NCI-H1092 (cell line): ENCODE measurements at regions not wholly inside any gene's neighbourhood (a gene's known extent, or its start where the extent isn't known, plus 50 kb on each side); places are given as distances from the start of the nearest gene placed in this dataset.
"Not testable (repeated sequence)": the region's sequence is repeated elsewhere in the genome, so short reads cannot be mapped to it uniquely, and the experiment has no call there.

Experiments used
- DNase-seq: peaks from one replicate; lab custom pipeline; 2025; lab: John Stamatoyannopoulos, UW

DNA sequence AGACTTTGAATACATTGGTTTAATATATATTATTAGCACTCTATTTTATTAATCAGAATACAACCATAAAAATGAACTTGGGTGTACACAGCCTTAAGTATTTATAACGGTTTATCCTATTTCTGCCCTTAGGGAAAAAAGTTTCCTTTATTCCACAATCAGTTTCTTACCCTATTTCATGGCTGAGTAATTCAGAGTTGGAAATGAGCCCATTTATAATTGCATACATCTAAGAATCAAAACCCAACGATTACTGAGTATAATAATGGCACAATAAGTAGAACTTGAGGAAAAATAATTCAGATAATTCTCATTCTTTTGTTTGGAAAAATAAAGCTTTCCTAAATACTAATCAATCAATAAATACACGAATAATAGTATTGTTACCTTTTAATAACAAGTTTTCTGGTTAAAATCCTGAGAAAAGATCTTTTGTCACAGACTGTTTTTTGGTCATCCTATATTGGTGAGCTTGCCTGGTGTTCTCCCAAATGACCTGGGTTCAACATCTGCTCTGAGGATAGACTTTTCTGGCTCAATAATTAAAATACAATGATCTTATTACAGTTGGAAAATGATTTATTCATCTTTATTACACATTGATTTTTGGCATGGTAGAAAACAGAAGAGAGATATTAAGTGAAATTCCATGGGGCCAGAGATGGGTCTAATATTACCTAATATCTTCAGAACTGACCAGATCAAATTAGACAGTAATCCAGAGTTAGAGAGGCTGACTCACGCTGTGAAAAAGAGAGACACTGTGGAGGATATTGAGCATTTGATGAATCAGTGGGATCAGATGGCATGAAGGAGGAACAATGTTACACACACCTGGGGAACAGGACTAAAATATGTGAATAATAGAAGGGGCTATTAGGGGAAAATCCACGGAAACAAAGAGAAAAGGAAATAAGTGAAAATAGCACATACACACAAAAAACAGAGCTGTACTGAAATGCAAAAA, 162.1 kb upstream of the TBX18 start:
- no peak for DNase-seq

- DNase-seq: peak; percentile 7
Observed at GRCh38 chr6:84921891-84922290, 157.5 kb upstream of the TBX18 start.

- DNase-seq: no peak
Observed at GRCh38 chr6:84920021-84920420, 155.6 kb upstream of the TBX18 start.

- no peak for DNase-seq
Observed at GRCh38 chr6:84916704-84917103, 152.3 kb upstream of the TBX18 start.

- no peak for DNase-seq
Observed at GRCh38 chr6:84912472-84913322, 148.3 kb upstream of the TBX18 start.

- no peak for DNase-seq
Observed at GRCh38 chr6:84910906-84911607, 146.7 kb upstream of the TBX18 start.

- DNase-seq: no peak
Observed at GRCh38 chr6:84908304-84908904, 144.0 kb upstream of the TBX18 start.

GRCh38 chr6:84906514-84906913, 142.1 kb upstream of the TBX18 start:
- no peak for DNase-seq

- no peak for DNase-seq
Observed at GRCh38 chr6:84905823-84906222, 141.4 kb upstream of the TBX18 start.

DNA sequence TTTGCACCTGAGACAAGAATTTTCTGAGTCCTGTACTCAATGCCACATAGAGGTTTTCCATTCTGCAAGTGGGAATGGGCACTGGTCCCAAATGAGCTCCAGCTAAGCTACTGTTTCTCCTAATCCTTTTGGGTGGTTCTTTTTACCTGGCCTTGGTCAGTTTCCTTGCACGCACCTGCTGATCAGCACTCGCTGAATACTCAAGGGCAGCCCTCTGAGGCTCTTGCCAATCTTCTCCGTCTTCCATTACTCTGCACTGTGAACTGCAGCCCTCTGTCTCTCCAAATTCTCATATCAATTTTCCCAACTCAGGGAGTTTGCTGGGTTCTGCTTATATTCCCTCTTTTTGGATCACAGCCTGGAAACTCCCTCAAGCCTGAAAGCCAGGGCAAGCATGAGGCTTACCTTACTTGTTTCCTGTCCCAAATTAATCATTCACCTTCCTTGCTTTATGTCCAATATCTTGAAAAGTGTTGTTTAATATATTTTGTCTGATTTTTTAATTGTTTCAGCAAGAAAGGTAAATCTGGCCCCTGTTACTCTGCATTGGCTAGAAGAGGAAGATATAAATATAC, 138.0 kb upstream of the TBX18 start:
- DNase-seq: no peak

GRCh38 chr6:84897988-84898594, 133.7 kb upstream of the TBX18 start:
- no peak for DNase-seq

GRCh38 chr6:84897011-84897410, 132.6 kb upstream of the TBX18 start:
- DNase-seq: no peak

DNA sequence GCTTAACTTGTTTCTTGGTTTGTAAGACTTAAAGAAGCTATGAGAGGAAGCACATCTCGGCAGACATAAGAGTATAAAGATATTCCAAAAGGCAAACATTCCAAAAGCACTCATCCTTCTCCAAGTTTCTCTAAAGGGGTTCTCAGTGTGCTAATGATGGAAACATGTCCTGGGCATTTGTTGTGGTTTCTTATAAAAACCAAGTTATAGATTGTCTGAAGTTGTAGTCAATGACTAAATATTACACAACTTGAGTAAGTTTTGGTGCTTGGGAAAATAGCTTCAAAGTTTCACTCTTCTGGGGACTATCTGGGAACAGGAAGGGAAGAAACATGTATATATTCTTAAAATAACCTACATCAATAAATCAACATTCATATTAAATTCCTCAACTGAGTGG, 128.3 kb upstream of the TBX18 start:
- no peak for DNase-seq

- DNase-seq: no peak
Observed at GRCh38 chr6:84882768-84883766, 118.7 kb upstream of the TBX18 start.

DNA sequence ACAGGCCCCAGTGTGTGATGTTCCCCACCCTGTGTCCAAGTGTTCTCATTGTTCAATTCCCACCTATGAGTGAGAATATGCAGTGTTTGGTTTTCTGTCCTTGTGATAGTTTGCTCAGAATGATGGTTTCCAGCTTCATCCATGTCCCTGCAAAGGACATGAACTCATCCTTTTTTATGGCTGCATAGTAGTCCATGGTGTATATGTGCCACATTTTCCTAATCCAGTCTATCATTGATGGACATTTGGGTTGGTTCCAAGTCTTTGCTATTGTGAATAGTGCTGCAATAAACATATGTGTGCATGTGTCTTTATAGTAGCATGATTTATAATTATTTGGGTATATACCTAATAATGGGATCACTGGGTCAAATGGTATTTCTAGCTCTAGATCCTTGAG, 115.0 kb upstream of the TBX18 start:
- DNase-seq: not testable (repeated sequence)

GRCh38 chr6:84877515-84878210, 113.3 kb upstream of the TBX18 start:
- DNase-seq: no peak

- no peak for DNase-seq
Observed at GRCh38 chr6:84876723-84877514, 112.5 kb upstream of the TBX18 start.

- DNase-seq: no peak
Observed at GRCh38 chr6:84872996-84873723, 108.8 kb upstream of the TBX18 start.
